IMR-90 (cell line): ENCODE measurements at regions not wholly inside any gene's neighbourhood (a gene's known extent, or its start where the extent isn't known, plus 50 kb on each side); places are given as distances from the start of the nearest gene placed in this dataset.

Experiments
- ATAC-seq: fragments of 200-7000 bp; cut with Tn5 transposase; 2 replicates; pipeline ENCODE4 v1.9.1; 2020; ENCODE audit warnings: low read depth, mild to moderate bottlenecking, moderate library complexity
- BruUV-seq: library from RNA; stranded (reverse); fragments of 400-500 nt; replicated peaks from 2 replicates; lab custom pipeline; 2021; lab: Mats Ljungman, UMichigan
- CTCF ChIA-PET: fragments of 300-600 bp; formaldehyde crosslinking; extraction: SDS; loops from one replicate; lab custom pipeline; 2021; ENCODE audit warnings: antibody characterized with exemption; lab: Yijun Ruan, JAX
- POLR2A ChIA-PET: fragments of 300-600 bp; sonication (Branson Sonifier 250); formaldehyde crosslinking; loops from one replicate; lab custom pipeline; 2022; ENCODE audit warnings: antibody characterized with exemption; ENCODE audit not compliant: unreplicated experiment; lab: Charles Lee
- DNase-seq: peaks from one replicate; pipeline ENCODE4 v3.0.0; 2013
- H2AFZ ChIP-seq: replicated peaks from 2 replicates; pipeline ENCODE3; 2013; ENCODE audit warnings: low read length, mild to moderate bottlenecking; ENCODE audit not compliant: poor library complexity
- H2AK5ac ChIP-seq: 2 replicates; pipeline ENCODE4 v1.6.1; 2013; ENCODE audit warnings: low read depth, low read length, inconsistent platforms
- H2AK9ac ChIP-seq: replicated peaks from 2 replicates; pipeline ENCODE3; 2013; ENCODE audit warnings: mild to moderate bottlenecking, low read depth, low read length, moderate library complexity; ENCODE audit not compliant: poor library complexity
- H2BK120ac ChIP-seq: 2 replicates; pipeline ENCODE4 v1.6.1; 2013; ENCODE audit warnings: low read depth, low read length, inconsistent platforms
- H2BK15ac ChIP-seq: 3 replicates; pipeline ENCODE4 v1.6.1; 2013; ENCODE audit warnings: low read depth, low read length, inconsistent platforms
- H2BK20ac ChIP-seq: 2 replicates; pipeline ENCODE4 v1.6.1; 2013; ENCODE audit warnings: low read depth, mild to moderate bottlenecking, inconsistent platforms, low read length, moderate library complexity
- H2BK5ac ChIP-seq: 2 replicates; pipeline ENCODE4 v1.6.1; 2013; ENCODE audit warnings: mild to moderate bottlenecking, low read depth, low read length, inconsistent platforms; ENCODE audit not compliant: poor library complexity, severe bottlenecking
- H3K14ac ChIP-seq: replicated peaks from 2 replicates; pipeline ENCODE4 v1.6.1; 2013; ENCODE audit warnings: low read depth, low read length, inconsistent platforms
- H3K18ac ChIP-seq: 2 replicates; pipeline ENCODE4 v1.6.1; 2013; ENCODE audit warnings: low read depth, low read length, control low read depth
- H3K23ac ChIP-seq: 2 replicates; pipeline ENCODE4 v1.6.1; 2013; ENCODE audit warnings: low read depth, low read length, inconsistent platforms
- H3K27ac ChIP-seq: 2 replicates; pipeline ENCODE4 v1.5.1; 2013; ENCODE audit warnings: mild to moderate bottlenecking, control low read depth, low read length; ENCODE audit not compliant: insufficient read depth
- H3K27me3 ChIP-seq: 2 replicates; pipeline ENCODE4 v1.6.1; 2013; ENCODE audit warnings: low read length; ENCODE audit not compliant: control insufficient read depth, insufficient read depth
- H3K36me3 ChIP-seq: 2 replicates; pipeline ENCODE4 v1.6.1; 2013; ENCODE audit warnings: low read length, mixed read lengths; ENCODE audit not compliant: control insufficient read depth, insufficient read depth
- H3K4ac ChIP-seq: 2 replicates; pipeline ENCODE4 v1.6.1; 2013; ENCODE audit warnings: low read depth, low read length, inconsistent platforms
- H3K4me1 ChIP-seq: 2 replicates; pipeline ENCODE4 v1.6.1; 2013; ENCODE audit warnings: low read length, mixed read lengths; ENCODE audit not compliant: control insufficient read depth, insufficient read depth
- H3K4me2 ChIP-seq: 2 replicates; pipeline ENCODE4 v1.6.1; 2013; ENCODE audit warnings: low read depth, mild to moderate bottlenecking, control low read depth, low read length, moderate library complexity
- H3K4me3 ChIP-seq: 2 replicates; pipeline ENCODE4 v1.5.1; 2013; ENCODE audit warnings: low read depth, mild to moderate bottlenecking, control low read depth, low read length, moderate library complexity; ENCODE audit not compliant: insufficient read depth
- H3K56ac ChIP-seq: 2 replicates; pipeline ENCODE4 v1.6.1; 2013; ENCODE audit warnings: low read length, inconsistent platforms; ENCODE audit not compliant: insufficient read depth; ENCODE audit errors: extremely low read depth
- H3K79me1 ChIP-seq, 2 experiments: 2 replicates each; pipeline ENCODE4 v1.6.1; 2013; ENCODE audit warnings: low read length in 2 of 2, inconsistent platforms in 1 of 2, low read depth in 1 of 2
- H3K9ac ChIP-seq: 2 replicates; pipeline ENCODE4 v1.6.1; 2013; ENCODE audit warnings: low read depth, low read length, control low read depth
- H3K9me1 ChIP-seq: 2 replicates; pipeline ENCODE4 v1.6.1; 2013; ENCODE audit warnings: low read length, inconsistent platforms; ENCODE audit not compliant: insufficient read depth
- H3K9me3 ChIP-seq: 2 replicates; pipeline ENCODE4 v1.6.1; 2013; ENCODE audit warnings: low read length; ENCODE audit not compliant: control insufficient read depth, insufficient read depth
- H4K20me1 ChIP-seq: 2 replicates; pipeline ENCODE4 v1.6.1; 2013; ENCODE audit warnings: low read length, inconsistent platforms; ENCODE audit not compliant: insufficient read depth
- H4K5ac ChIP-seq: 2 replicates; pipeline ENCODE4 v1.6.1; 2013; ENCODE audit warnings: mild to moderate bottlenecking, low read depth, low read length, control low read depth
- H4K8ac ChIP-seq, 2 experiments: 2 replicates each; pipeline ENCODE4 v1.6.1; 2013; ENCODE audit warnings: low read depth in 2 of 2, low read length in 2 of 2, control low read depth in 1 of 2, inconsistent platforms in 1 of 2
- H4K91ac ChIP-seq: 2 replicates; pipeline ENCODE4 v1.6.1; 2013; ENCODE audit warnings: low read depth, low read length, inconsistent platforms; ENCODE audit not compliant: insufficient read depth
- CEBPB ChIP-seq: IDR thresholded peaks from 2 replicates; pipeline ENCODE4 v1.6.1; 2012; ENCODE audit warnings: low read depth, low read length, improper control_type of control experiment
- ELK1 ChIP-seq: fragments of 150-350 bp; IDR thresholded peaks from 2 replicates; pipeline ENCODE4 v1.6.1; 2016; ENCODE audit warnings: low read depth, mild to moderate bottlenecking, low read length, moderate library complexity, borderline replicate concordance
- FOS ChIP-seq: fragments of 150-350 bp; IDR thresholded peaks from 2 replicates; pipeline ENCODE4 v1.6.1; 2016; ENCODE audit warnings: low read depth, low read length
- MAFK ChIP-seq: IDR thresholded peaks from 2 replicates; pipeline ENCODE4 v1.6.1; 2012; ENCODE audit warnings: low read depth, low read length, improper control_type of control experiment
- MXI1 ChIP-seq: IDR thresholded peaks from 2 replicates; pipeline ENCODE4 v1.6.1; 2012; ENCODE audit warnings: low read depth, mild to moderate bottlenecking, low read length, moderate library complexity, borderline replicate concordance
- NFE2L2 ChIP-seq: fragments of 150-350 bp; IDR thresholded peaks from 2 replicates; pipeline ENCODE4 v1.6.1; 2016; ENCODE audit warnings: low read depth, mild to moderate bottlenecking, low read length
- POLR2A ChIP-seq: IDR thresholded peaks from 2 replicates; pipeline ENCODE4 v1.6.1; 2012; ENCODE audit warnings: mild to moderate bottlenecking, low read depth, low read length
- RAD21 ChIP-seq: IDR thresholded peaks from 2 replicates; pipeline ENCODE4 v1.6.1; 2012; ENCODE audit warnings: low read length, improper control_type of control experiment
- RCOR1 ChIP-seq: IDR thresholded peaks from 2 replicates; pipeline ENCODE4 v1.6.1; 2012; ENCODE audit warnings: mild to moderate bottlenecking, low read length, improper control_type of control experiment; ENCODE audit not compliant: insufficient replicate concordance
- RFX5 ChIP-seq: IDR thresholded peaks from 2 replicates; pipeline ENCODE4 v1.8.0; 2012; ENCODE audit warnings: low read depth, mild to moderate bottlenecking, low read length, moderate library complexity
- SMC3 ChIP-seq: fragments of 150-350 bp; IDR thresholded peaks from 2 replicates; pipeline ENCODE4 v1.6.1; 2016; ENCODE audit warnings: low read depth, mild to moderate bottlenecking, antibody characterized with exemption, low read length, moderate library complexity
- dilution Hi-C: fragments of 300-500 bp; cut with HindIII; formaldehyde crosslinking; loops from one replicate; pipeline ENCODE4 v1.14.3; 2018; ENCODE audit warnings: low sequenced_read_pairs; ENCODE audit not compliant: unreplicated experiment
- in situ Hi-C: fragments of 300-500 bp; cut with MboI; formaldehyde crosslinking; loops from 3 replicates; pipeline ENCODE4 v1.14.3; 2019; ENCODE audit warnings: low sequenced_read_pairs, inconsistent platforms, mixed read lengths
- intact Hi-C: fragments of 100-400 bp; cut with micrococcal nuclease; formaldehyde crosslinking; loops from 2 replicates; pipeline ENCODE4 v1.10.0; 2022
- TF ChIP-seq, protein P1 (sequence below): conservative IDR thresholded peaks from 2 replicates; pipeline ENCODE4 v1.5.1; 2012; ENCODE audit warnings: mild to moderate bottlenecking, low read depth, low read length, improper control_type of control experiment

GRCh38 chr2:186306754-186307153 lies 179.3 kb upstream of the ZC3H15 start:
- H4K5ac ChIP-seq: no peak overlapping the region
- no peak overlapping the region for H3K9ac ChIP-seq
- no peak overlapping the region for H4K8ac ChIP-seq
- H3K18ac ChIP-seq: no peak overlapping the region
- in situ Hi-C loops: no loop called here
- H3K14ac ChIP-seq: no peak overlapping the region
- no peak overlapping the region for H3K4me2 ChIP-seq
- H3K9me1 ChIP-seq: no peaks in the 10 kb centered on the region
- H3K27ac ChIP-seq: no peak overlapping the region
- BruUV-seq: no TSS peak
- no peak overlapping the region for H2BK15ac ChIP-seq
- H2BK5ac ChIP-seq: no peak overlapping the region
- H2BK120ac ChIP-seq: no peak overlapping the region
- H4K91ac ChIP-seq: no peak overlapping the region
- no peaks in the 10 kb centered on the region for H3K36me3 ChIP-seq
- H3K9me3 ChIP-seq: no peaks in the 10 kb centered on the region
- H3K79me1 ChIP-seq: no peaks in the 10 kb centered on the region
- no peak overlapping the region for H2AK9ac ChIP-seq
- no peaks in the 10 kb centered on the region for H3K27me3 ChIP-seq
- no peak overlapping the region for H3K4me3 ChIP-seq
- TF ChIP-seq RAD21 (no peak), FOS (no peak), CEBPB (no peak), POLR2A (no peak), MAFK (no peak), NFE2L2 (no peak), RFX5 (no peak), RCOR1 (no peak), SMC3 (no peak), MXI1 (no peak), ELK1 (no peak)
- TF ChIP-seq, protein P1, sequence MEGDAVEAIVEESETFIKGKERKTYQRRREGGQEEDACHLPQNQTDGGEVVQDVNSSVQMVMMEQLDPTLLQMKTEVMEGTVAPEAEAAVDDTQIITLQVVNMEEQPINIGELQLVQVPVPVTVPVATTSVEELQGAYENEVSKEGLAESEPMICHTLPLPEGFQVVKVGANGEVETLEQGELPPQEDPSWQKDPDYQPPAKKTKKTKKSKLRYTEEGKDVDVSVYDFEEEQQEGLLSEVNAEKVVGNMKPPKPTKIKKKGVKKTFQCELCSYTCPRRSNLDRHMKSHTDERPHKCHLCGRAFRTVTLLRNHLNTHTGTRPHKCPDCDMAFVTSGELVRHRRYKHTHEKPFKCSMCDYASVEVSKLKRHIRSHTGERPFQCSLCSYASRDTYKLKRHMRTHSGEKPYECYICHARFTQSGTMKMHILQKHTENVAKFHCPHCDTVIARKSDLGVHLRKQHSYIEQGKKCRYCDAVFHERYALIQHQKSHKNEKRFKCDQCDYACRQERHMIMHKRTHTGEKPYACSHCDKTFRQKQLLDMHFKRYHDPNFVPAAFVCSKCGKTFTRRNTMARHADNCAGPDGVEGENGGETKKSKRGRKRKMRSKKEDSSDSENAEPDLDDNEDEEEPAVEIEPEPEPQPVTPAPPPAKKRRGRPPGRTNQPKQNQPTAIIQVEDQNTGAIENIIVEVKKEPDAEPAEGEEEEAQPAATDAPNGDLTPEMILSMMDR: no peak
- ChIA-PET CTCF (no interaction called here), POLR2A (no interaction called here)
- no peak for DNase-seq
- no peak overlapping the region for H2AK5ac ChIP-seq
- H3K4ac ChIP-seq: no peak overlapping the region
- no peak overlapping the region for H2BK20ac ChIP-seq
- no peak overlapping the region for H2AFZ ChIP-seq
- no peaks in the 10 kb centered on the region for H3K4me1 ChIP-seq
- intact Hi-C loops: no loop called here
- H3K23ac ChIP-seq: no peak overlapping the region
- ATAC-seq: no peak
- no peak overlapping the region for H3K56ac ChIP-seq
- dilution Hi-C loops: no loop called here
- H4K20me1 ChIP-seq: no peaks in the 10 kb centered on the region
